Trophoblast cell (in vitro differentiated cells and primary cell): ENCODE measurements at regions not wholly inside any gene's neighbourhood (a gene's known extent, or its start where the extent isn't known, plus 50 kb on each side); places are given as distances from the start of the nearest gene placed in this dataset.
"Not testable (repeated sequence)": the region's sequence is repeated elsewhere in the genome, so short reads cannot be mapped to it uniquely, and the experiment has no call there.

Experiments used
- DNase-seq, 2 donors: peaks; one replicate each; pipeline ENCODE4 v3.0.0-alpha.2; 2016
- H2AFZ ChIP-seq: 2 replicates; pipeline ENCODE4 v1.6.1; 2013; ENCODE audit warnings: low read length, moderate library complexity, mild to moderate bottlenecking; ENCODE audit not compliant: insufficient read depth, poor library complexity
- H2AK5ac ChIP-seq: 2 replicates; pipeline ENCODE4 v1.6.1; 2013; ENCODE audit warnings: mild to moderate bottlenecking, low read length
- H2BK120ac ChIP-seq: 2 replicates; pipeline ENCODE4 v1.6.1; 2013; ENCODE audit warnings: low read length, mild to moderate bottlenecking, moderate library complexity; ENCODE audit not compliant: insufficient read depth, poor library complexity
- H2BK12ac ChIP-seq: 2 replicates; pipeline ENCODE4 v1.6.1; 2013; ENCODE audit warnings: mild to moderate bottlenecking, low read length, moderate library complexity
- H2BK5ac ChIP-seq: 2 replicates; pipeline ENCODE4 v1.6.1; 2013; ENCODE audit warnings: low read length, low read depth, moderate library complexity, mild to moderate bottlenecking; ENCODE audit not compliant: poor library complexity
- H3K14ac ChIP-seq: 2 replicates; pipeline ENCODE4 v1.6.1; 2013; ENCODE audit warnings: mild to moderate bottlenecking, low read length
- H3K18ac ChIP-seq: 2 replicates; pipeline ENCODE4 v1.6.1; 2013; ENCODE audit warnings: mild to moderate bottlenecking, low read length
- H3K23ac ChIP-seq: 2 replicates; pipeline ENCODE4 v1.6.1; 2013; ENCODE audit warnings: low read length
- H3K27ac ChIP-seq: 2 replicates; pipeline ENCODE4 v1.5.1; 2013; ENCODE audit warnings: low read depth, mild to moderate bottlenecking, inconsistent platforms, low read length, moderate library complexity
- H3K27me3 ChIP-seq: 2 replicates; pipeline ENCODE4 v1.6.1; 2013; ENCODE audit warnings: inconsistent platforms, mild to moderate bottlenecking, low read length, moderate library complexity; ENCODE audit not compliant: insufficient read depth
- H3K36me3 ChIP-seq, 2 experiments: 1 replicate in 1 of 2; 2 replicates in 1 of 2; pipeline ENCODE4 v1.6.1; 2013; ENCODE audit warnings: low read length in 2 of 2, mild to moderate bottlenecking in 2 of 2, moderate library complexity in 1 of 2; ENCODE audit not compliant: insufficient read depth in 2 of 2, control insufficient read depth in 1 of 2
- H3K4ac ChIP-seq: 2 replicates; pipeline ENCODE4 v1.6.1; 2013; ENCODE audit warnings: low read depth, mild to moderate bottlenecking, low read length, moderate library complexity
- H3K4me1 ChIP-seq, 2 experiments: 1 replicate in 1 of 2; 2 replicates in 1 of 2; pipeline ENCODE4 v1.6.1; 2013; ENCODE audit warnings: low read length in 2 of 2, mild to moderate bottlenecking in 2 of 2, moderate library complexity in 1 of 2; ENCODE audit not compliant: insufficient read depth in 2 of 2, control insufficient read depth in 1 of 2
- H3K4me2 ChIP-seq: 2 replicates; pipeline ENCODE4 v1.6.1; 2013; ENCODE audit warnings: inconsistent platforms, mild to moderate bottlenecking, low read length, moderate library complexity
- H3K4me3 ChIP-seq: 2 replicates; pipeline ENCODE4 v1.5.1; 2013; ENCODE audit warnings: mild to moderate bottlenecking, low read depth, low read length, inconsistent platforms
- H3K79me1 ChIP-seq: one replicate; pipeline ENCODE4 v1.6.1; 2013; ENCODE audit warnings: low read length
- H3K79me2 ChIP-seq: 2 replicates; pipeline ENCODE4 v1.6.1; 2013; ENCODE audit warnings: low read length, mild to moderate bottlenecking; ENCODE audit not compliant: control insufficient read depth, insufficient read depth, poor library complexity
- H3K9ac ChIP-seq: 2 replicates; pipeline ENCODE4 v1.6.1; 2013; ENCODE audit warnings: mild to moderate bottlenecking, low read length
- H3K9me3 ChIP-seq: 2 replicates; pipeline ENCODE4 v1.6.1; 2013; ENCODE audit warnings: low read depth, mild to moderate bottlenecking, control low read depth, inconsistent platforms, low read length; ENCODE audit not compliant: insufficient read depth
- H4K12ac ChIP-seq: 2 replicates; pipeline ENCODE4 v1.6.1; 2013; ENCODE audit warnings: low read depth, mild to moderate bottlenecking, low read length, moderate library complexity
- H4K8ac ChIP-seq: 2 replicates; pipeline ENCODE4 v1.6.1; 2013; ENCODE audit warnings: low read depth, mild to moderate bottlenecking, low read length, moderate library complexity
- H4K91ac ChIP-seq: one replicate; pipeline ENCODE4 v1.6.1; 2013; ENCODE audit warnings: low read depth, mild to moderate bottlenecking, low read length, moderate library complexity
- WGBS: extraction: QIAGEN DNeasy Blood & Tissue Kit; methylation state at CpG from one replicate; pipeline ENCODE4 v1.1.7; 2013; ENCODE audit warnings: missing lambda C conversion rate; ENCODE audit not compliant: insufficient read length, insufficient coverage; ENCODE audit errors: extremely low coverage; 5-methylcytosine and 5-hydroxymethylcytosine counted together

DNA sequence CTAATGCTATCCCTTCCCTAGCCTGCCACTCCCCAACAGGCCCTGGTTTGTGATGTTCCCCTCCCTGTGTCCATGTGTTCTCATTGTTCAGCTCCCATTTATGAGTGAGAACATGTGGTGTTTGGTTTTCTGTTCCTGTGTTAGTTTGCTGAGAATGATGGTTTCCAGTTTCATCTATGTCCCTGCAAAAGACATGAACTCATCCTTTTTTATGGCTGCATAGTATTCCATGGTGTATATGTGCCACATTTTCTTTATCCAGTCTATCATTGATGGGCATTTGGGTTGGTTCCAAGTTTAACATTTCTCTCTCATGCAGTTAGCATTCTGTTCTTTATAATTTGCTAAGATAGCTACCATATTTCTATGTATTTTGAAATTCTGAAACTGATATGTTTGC, 287.0 kb downstream of the KIF20B start:
- H3K27ac ChIP-seq, H2BK5ac ChIP-seq, H4K91ac ChIP-seq, H3K18ac ChIP-seq, H3K9ac ChIP-seq, H3K27me3 ChIP-seq, H2BK120ac ChIP-seq, DNase-seq, H3K36me3 ChIP-seq, H3K9me3 ChIP-seq, H2AFZ ChIP-seq, H3K23ac ChIP-seq, H2BK12ac ChIP-seq, H3K14ac ChIP-seq, H2AK5ac ChIP-seq, H3K79me2 ChIP-seq, H3K4ac ChIP-seq, H4K8ac ChIP-seq, H3K4me3 ChIP-seq, H4K12ac ChIP-seq, H3K79me1 ChIP-seq, H3K4me1 ChIP-seq, H3K4me2 ChIP-seq: not testable (repeated sequence)

GRCh38 chr10:89992575-89992974, 291.2 kb downstream of the KIF20B start:
- H3K9me3 ChIP-seq = no peaks in the 10 kb centered on the region
- no peak overlapping the region for H3K23ac ChIP-seq
- DNase-seq = no peak
- no peak overlapping the region for H3K4me2 ChIP-seq
- no peak overlapping the region for H2BK12ac ChIP-seq
- no peak overlapping the region for H2BK5ac ChIP-seq
- no peak overlapping the region for H4K8ac ChIP-seq
- no peaks in the 10 kb centered on the region for H3K79me1 ChIP-seq
- H3K18ac ChIP-seq = no peak overlapping the region
- H3K14ac ChIP-seq = no peak overlapping the region
- H3K4me1 ChIP-seq = no peaks in the 10 kb centered on the region
- no peak overlapping the region for H3K4me3 ChIP-seq
- WGBS = no CpG with 5 or more reads among the region's 1 CpG
- H4K91ac ChIP-seq = no peak overlapping the region
- H2BK120ac ChIP-seq = no peak overlapping the region
- no peak overlapping the region for H2AK5ac ChIP-seq
- no peak overlapping the region for H4K12ac ChIP-seq
- no peaks in the 10 kb centered on the region for H3K79me2 ChIP-seq
- no peaks in the 10 kb centered on the region for H3K27me3 ChIP-seq
- H3K27ac ChIP-seq = no peak overlapping the region
- no peak overlapping the region for H3K9ac ChIP-seq
- H3K36me3 ChIP-seq = no peaks in the 10 kb centered on the region
- no peak overlapping the region for H2AFZ ChIP-seq
- no peak overlapping the region for H3K4ac ChIP-seq

DNA sequence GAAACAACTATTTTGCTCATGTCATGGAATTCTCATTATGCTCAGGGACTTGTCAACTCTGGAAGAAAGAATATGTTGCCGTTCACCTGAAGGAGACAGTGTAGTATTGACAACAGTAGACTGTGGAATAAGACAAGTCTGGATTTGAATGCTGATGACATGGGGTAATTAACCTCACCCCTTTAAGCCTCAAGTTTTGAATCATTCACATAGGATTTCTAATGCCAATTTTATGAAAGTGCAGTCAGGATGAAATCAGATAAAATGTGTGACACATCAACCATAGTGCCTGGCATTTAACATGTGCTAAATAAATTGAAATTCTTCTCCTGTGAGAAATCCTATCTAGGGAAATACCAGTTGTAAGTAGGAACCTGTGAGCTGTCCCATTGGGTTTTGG, 305.8 kb downstream of the KIF20B start:
- no peak overlapping the region for H3K14ac ChIP-seq
- no peaks in the 10 kb centered on the region for H3K36me3 ChIP-seq
- no peak overlapping the region for H2BK12ac ChIP-seq
- no peaks in the 10 kb centered on the region for H3K9me3 ChIP-seq
- H2BK5ac ChIP-seq = no peak overlapping the region
- no peak overlapping the region for H3K4me3 ChIP-seq
- H3K9ac ChIP-seq = no peak overlapping the region
- H2AFZ ChIP-seq = no peak overlapping the region
- no peak overlapping the region for H3K4me2 ChIP-seq
- H3K4me1 ChIP-seq = no peaks in the 10 kb centered on the region
- no peaks in the 10 kb centered on the region for H3K27me3 ChIP-seq
- H4K91ac ChIP-seq = no peak overlapping the region
- DNase-seq = no peak
- H2AK5ac ChIP-seq = no peak overlapping the region
- no peak overlapping the region for H4K12ac ChIP-seq
- H2BK120ac ChIP-seq = no peak overlapping the region
- no peak overlapping the region for H3K23ac ChIP-seq
- no peak overlapping the region for H3K27ac ChIP-seq
- H3K4ac ChIP-seq = no peak overlapping the region
- H3K18ac ChIP-seq = no peak overlapping the region
- no peaks in the 10 kb centered on the region for H3K79me2 ChIP-seq
- WGBS = no CpG with 5 or more reads among the region's 1 CpG
- no peak overlapping the region for H4K8ac ChIP-seq
- no peaks in the 10 kb centered on the region for H3K79me1 ChIP-seq

GRCh38 chr10:90011281-90011680, 309.9 kb downstream of the KIF20B start:
- DNase-seq, H3K36me3 ChIP-seq, H2BK5ac ChIP-seq, H3K79me1 ChIP-seq, H3K27me3 ChIP-seq, H3K4me2 ChIP-seq, H3K9me3 ChIP-seq, H3K9ac ChIP-seq, H3K18ac ChIP-seq, H2BK120ac ChIP-seq, H4K12ac ChIP-seq, H3K27ac ChIP-seq, H3K23ac ChIP-seq, H2AFZ ChIP-seq, H3K14ac ChIP-seq, H2BK12ac ChIP-seq, H3K79me2 ChIP-seq, H3K4ac ChIP-seq, H2AK5ac ChIP-seq, H3K4me3 ChIP-seq, H4K8ac ChIP-seq, H4K91ac ChIP-seq, H3K4me1 ChIP-seq: not testable (repeated sequence)
- WGBS = no CpG with 5 or more reads among the region's 14 CpGs

DNA sequence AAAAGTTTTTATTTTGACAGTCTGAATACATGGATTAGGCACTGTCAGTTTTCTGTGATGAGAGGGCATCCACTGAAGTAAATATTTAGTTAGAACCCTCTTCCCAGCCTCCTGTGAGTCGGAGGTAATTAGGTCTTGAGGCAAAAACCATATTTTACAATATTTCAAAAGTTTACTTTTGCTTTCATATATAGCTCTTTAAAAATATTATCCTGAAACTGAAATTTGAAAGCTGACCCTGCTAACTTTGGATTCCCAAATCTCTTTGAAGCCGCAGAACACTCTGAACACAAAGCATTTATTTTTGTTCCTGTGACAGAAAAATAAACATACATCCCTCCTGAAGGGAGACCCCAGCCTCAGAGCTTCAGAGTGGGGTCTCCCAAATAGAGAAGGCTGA, 317.4 kb downstream of the KIF20B start:
- H3K79me1 ChIP-seq = no peaks in the 10 kb centered on the region
- H2BK120ac ChIP-seq = no peak overlapping the region
- H3K27me3 ChIP-seq = no peaks in the 10 kb centered on the region
- H3K27ac ChIP-seq = no peak overlapping the region
- H2AK5ac ChIP-seq = no peak overlapping the region
- WGBS = no CpG with 5 or more reads among the region's 2 CpGs
- no peak overlapping the region for H2AFZ ChIP-seq
- H4K91ac ChIP-seq = no peak overlapping the region
- no peak for DNase-seq
- H4K8ac ChIP-seq = no peak overlapping the region
- no peaks in the 10 kb centered on the region for H3K4me1 ChIP-seq
- H3K4me2 ChIP-seq = no peak overlapping the region
- no peak overlapping the region for H3K18ac ChIP-seq
- H4K12ac ChIP-seq = no peak overlapping the region
- no peak overlapping the region for H2BK5ac ChIP-seq
- no peak overlapping the region for H3K4ac ChIP-seq
- no peak overlapping the region for H3K14ac ChIP-seq
- H3K36me3 ChIP-seq = no peaks in the 10 kb centered on the region
- H3K9me3 ChIP-seq = no peaks in the 10 kb centered on the region
- no peak overlapping the region for H3K4me3 ChIP-seq
- no peak overlapping the region for H3K23ac ChIP-seq
- H2BK12ac ChIP-seq = no peak overlapping the region
- no peaks in the 10 kb centered on the region for H3K79me2 ChIP-seq
- no peak overlapping the region for H3K9ac ChIP-seq
